PC-3 (cell line): ENCODE measurements at regions not wholly inside any gene's neighbourhood (a gene's known extent, or its start where the extent isn't known, plus 50 kb on each side); places are given as distances from the start of the nearest gene placed in this dataset.

Experiments
- ATAC-seq: fragments of 200-7000 bp; cut with Tn5 transposase; 2 replicates; pipeline ENCODE4 v1.9.1; 2020; ENCODE audit warnings: mild to moderate bottlenecking, moderate library complexity
- BruUV-seq: library from RNA; stranded (reverse); fragments of 400-500 nt; replicated peaks from 2 replicates; lab custom pipeline; 2021; lab: Mats Ljungman, UMichigan
- CTCF ChIA-PET: fragments of 300-600 bp; sonication (Branson Sonifier 250); formaldehyde crosslinking; loops from one replicate; lab custom pipeline; 2022; ENCODE audit warnings: antibody characterized with exemption; lab: Charles Lee
- POLR2A ChIA-PET: fragments of 300-600 bp; sonication (Branson Sonifier 250); formaldehyde crosslinking; loops from one replicate; lab custom pipeline; 2022; ENCODE audit warnings: antibody characterized with exemption; ENCODE audit not compliant: unreplicated experiment; lab: Charles Lee
- DNase-seq: peaks from one replicate; pipeline ENCODE4 v3.0.0-alpha.2; 2015
- H2AFZ ChIP-seq: fragments of 300-600 bp; sonication (generic); 2 replicates; pipeline ENCODE4 v1.6.0; 2016; ENCODE audit warnings: antibody characterized with exemption, low read length
- H3F3A ChIP-seq: fragments of 300-600 bp; sonication (generic); one replicate; pipeline ENCODE4 v1.6.0; 2017; ENCODE audit warnings: antibody characterized with exemption, low read length, control low read depth, mild to moderate bottlenecking; ENCODE audit not compliant: unreplicated experiment
- H3K27ac ChIP-seq: fragments of 300-600 bp; sonication (generic); 2 replicates; pipeline ENCODE4 v1.5.1; 2016; ENCODE audit warnings: mild to moderate bottlenecking, low read length
- H3K27me3 ChIP-seq: fragments of 300-600 bp; sonication (generic); 2 replicates; pipeline ENCODE4 v1.6.1; 2016; ENCODE audit warnings: low read length, mixed read lengths
- H3K36me3 ChIP-seq: fragments of 300-600 bp; sonication (generic); 2 replicates; pipeline ENCODE4 v1.6.1; 2016; ENCODE audit warnings: low read depth, mixed run types, low read length, mixed read lengths
- H3K4me1 ChIP-seq: fragments of 300-600 bp; sonication (generic); 2 replicates; pipeline ENCODE4 v1.5.1; 2016; ENCODE audit warnings: low read length; ENCODE audit not compliant: insufficient read depth
- H3K4me2 ChIP-seq: fragments of 300-600 bp; sonication (generic); 2 replicates; pipeline ENCODE4 v1.6.0; 2016; ENCODE audit warnings: low read length
- H3K4me3 ChIP-seq: fragments of 300-600 bp; sonication (generic); 2 replicates; pipeline ENCODE4 v1.5.1; 2016; ENCODE audit warnings: mild to moderate bottlenecking, low read length, mixed read lengths
- H3K79me2 ChIP-seq: fragments of 300-600 bp; sonication (generic); 2 replicates; pipeline ENCODE4 v1.6.1; 2017; ENCODE audit warnings: low read length, mixed read lengths
- H3K9ac ChIP-seq: fragments of 300-600 bp; sonication (generic); 2 replicates; pipeline ENCODE4 v1.6.0; 2016; ENCODE audit warnings: mild to moderate bottlenecking, low read length
- H3K9me2 ChIP-seq: fragments of 300-600 bp; sonication (generic); replicated peaks from 2 replicates; pipeline ENCODE4 v1.6.1; 2016; ENCODE audit warnings: mixed run types, low read length, mixed read lengths
- H3K9me3 ChIP-seq: fragments of 300-600 bp; sonication (generic); 2 replicates; pipeline ENCODE4 v1.6.1; 2016; ENCODE audit warnings: low read length, mixed read lengths
- H4K20me1 ChIP-seq: fragments of 300-600 bp; sonication (generic); 2 replicates; pipeline ENCODE4 v1.6.1; 2016; ENCODE audit warnings: low read length, mixed read lengths
- EZH2 ChIP-seq: fragments of 300-600 bp; sonication (generic); IDR thresholded peaks from one replicate; pipeline ENCODE4 v1.6.1; 2017; ENCODE audit warnings: antibody characterized with exemption, mild to moderate bottlenecking, low read length; ENCODE audit not compliant: unreplicated experiment
- EZH2phosphoT487 ChIP-seq: fragments of 300-600 bp; sonication (generic); IDR thresholded peaks from 2 replicates; pipeline ENCODE4 v1.6.1; 2018; ENCODE audit warnings: mild to moderate bottlenecking, antibody characterized with exemption, low read length, borderline replicate concordance
- intact Hi-C: fragments of 100-400 bp; cut with micrococcal nuclease; formaldehyde crosslinking; loops from 2 replicates; pipeline ENCODE4 v1.9.0; 2023
- TF ChIP-seq, protein P1 (sequence below): fragments of 300-600 bp; sonication (generic); conservative IDR thresholded peaks from 2 replicates; pipeline ENCODE4 v1.5.1; 2017; ENCODE audit warnings: antibody characterized with exemption, low read depth, mild to moderate bottlenecking, low read length

DNA sequence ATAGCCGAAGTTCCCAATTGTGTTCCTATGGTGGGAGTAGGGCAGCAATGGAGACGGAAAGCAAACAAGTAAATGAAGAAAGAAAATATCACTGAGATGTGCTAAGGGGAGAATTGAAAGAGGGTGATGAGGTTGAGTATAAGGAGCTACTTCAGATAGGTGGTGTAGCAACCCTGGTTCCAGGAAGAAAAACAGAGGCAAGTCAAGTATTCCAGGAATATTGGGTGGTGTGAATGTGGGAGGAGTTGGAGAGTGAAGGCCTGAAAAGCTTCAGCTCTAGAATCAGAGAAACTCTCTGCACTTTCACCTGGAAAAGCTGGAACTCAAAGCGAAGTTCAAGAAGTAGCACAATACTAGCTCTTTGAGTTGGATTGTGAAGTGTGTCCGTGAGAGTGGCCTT, 342.1 kb downstream of the TLE4 start:
- Histone ChIP-seq H3K36me3 (no peaks in the 10 kb centered on the region), H3F3A (no peaks in the 10 kb centered on the region), H3K4me1 (no peaks in the 10 kb centered on the region), H3K9me3 (no peaks in the 10 kb centered on the region), H3K27ac (no peak overlapping the region), H3K27me3 (peaks cover 32% of the 10 kb centered on the region), H3K4me3 (no peak overlapping the region), H3K9me2 (no peaks in the 10 kb centered on the region), H3K9ac (no peak overlapping the region), H2AFZ (no peak overlapping the region), H4K20me1 (no peaks in the 10 kb centered on the region), H3K79me2 (no peaks in the 10 kb centered on the region), H3K4me2 (no peak overlapping the region)
- no peak for DNase-seq
- no peak for TF ChIP-seq EZH2
- intact Hi-C loops = no loop called here
- ChIA-PET POLR2A (no interaction called here), CTCF (no interaction called here)
- ATAC-seq = no peak
- no TSS peak for BruUV-seq

DNA sequence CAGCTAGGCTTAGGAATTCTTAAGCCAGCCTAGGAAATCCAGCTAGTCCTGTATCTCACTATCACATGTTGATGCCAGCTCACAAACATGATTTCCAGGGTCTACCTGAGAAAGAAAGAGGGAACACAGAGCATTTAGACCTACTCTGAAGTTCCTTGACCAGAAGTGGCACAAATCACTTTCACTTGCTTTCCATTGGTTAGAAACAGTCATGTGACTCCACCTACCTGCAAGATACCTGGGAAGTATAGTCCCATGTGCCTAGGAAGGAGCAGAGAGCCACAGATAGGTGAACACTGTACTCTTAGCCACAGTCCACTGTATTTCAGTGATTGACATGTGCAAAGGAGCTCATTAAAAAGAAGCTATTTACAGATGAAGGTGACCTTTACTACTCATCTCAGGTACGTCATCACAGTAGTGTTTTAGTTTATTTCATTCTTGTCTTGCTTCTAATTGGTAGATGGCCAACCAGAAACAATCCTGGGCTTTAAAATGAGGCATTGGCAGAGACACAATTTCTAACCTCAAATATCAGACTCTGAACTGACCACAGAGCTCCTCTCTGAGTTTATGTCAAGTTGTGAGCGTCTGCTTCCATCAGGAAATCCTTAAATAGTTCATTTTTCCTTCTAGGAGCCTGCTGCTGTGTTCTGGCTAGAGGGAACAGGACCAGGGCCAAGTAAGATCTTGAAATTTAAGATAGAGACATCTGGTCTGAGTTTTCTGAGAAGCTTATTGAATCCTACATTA, 340.7 kb downstream of the TLE4 start:
- ATAC-seq (no peak), DNase-seq (no peak)
- no peaks in the 10 kb centered on the region for H3K4me1 ChIP-seq
- H3K4me2 ChIP-seq = no peak overlapping the region
- no peaks in the 10 kb centered on the region for H3K9me3 ChIP-seq
- CTCF ChIA-PET = no interaction called here
- H4K20me1 ChIP-seq = no peaks in the 10 kb centered on the region
- H3K36me3 ChIP-seq = no peaks in the 10 kb centered on the region
- no peaks in the 10 kb centered on the region for H3K79me2 ChIP-seq
- H3K4me3 ChIP-seq = no peak overlapping the region
- H3K27ac ChIP-seq = no peak overlapping the region
- intact Hi-C loops = no loop called here
- H2AFZ ChIP-seq = no peak overlapping the region
- TF ChIP-seq EZH2 (no peak), EZH2phosphoT487 (no peak)
- TF ChIP-seq, protein P1, sequence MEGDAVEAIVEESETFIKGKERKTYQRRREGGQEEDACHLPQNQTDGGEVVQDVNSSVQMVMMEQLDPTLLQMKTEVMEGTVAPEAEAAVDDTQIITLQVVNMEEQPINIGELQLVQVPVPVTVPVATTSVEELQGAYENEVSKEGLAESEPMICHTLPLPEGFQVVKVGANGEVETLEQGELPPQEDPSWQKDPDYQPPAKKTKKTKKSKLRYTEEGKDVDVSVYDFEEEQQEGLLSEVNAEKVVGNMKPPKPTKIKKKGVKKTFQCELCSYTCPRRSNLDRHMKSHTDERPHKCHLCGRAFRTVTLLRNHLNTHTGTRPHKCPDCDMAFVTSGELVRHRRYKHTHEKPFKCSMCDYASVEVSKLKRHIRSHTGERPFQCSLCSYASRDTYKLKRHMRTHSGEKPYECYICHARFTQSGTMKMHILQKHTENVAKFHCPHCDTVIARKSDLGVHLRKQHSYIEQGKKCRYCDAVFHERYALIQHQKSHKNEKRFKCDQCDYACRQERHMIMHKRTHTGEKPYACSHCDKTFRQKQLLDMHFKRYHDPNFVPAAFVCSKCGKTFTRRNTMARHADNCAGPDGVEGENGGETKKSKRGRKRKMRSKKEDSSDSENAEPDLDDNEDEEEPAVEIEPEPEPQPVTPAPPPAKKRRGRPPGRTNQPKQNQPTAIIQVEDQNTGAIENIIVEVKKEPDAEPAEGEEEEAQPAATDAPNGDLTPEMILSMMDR = no peak
- no TSS peak for BruUV-seq
- H3K9ac ChIP-seq = no peak overlapping the region
- POLR2A ChIA-PET = no interaction called here
- peaks cover 32% of the 10 kb centered on the region for H3K27me3 ChIP-seq
- no peaks in the 10 kb centered on the region for H3F3A ChIP-seq
- no peaks in the 10 kb centered on the region for H3K9me2 ChIP-seq

DNA sequence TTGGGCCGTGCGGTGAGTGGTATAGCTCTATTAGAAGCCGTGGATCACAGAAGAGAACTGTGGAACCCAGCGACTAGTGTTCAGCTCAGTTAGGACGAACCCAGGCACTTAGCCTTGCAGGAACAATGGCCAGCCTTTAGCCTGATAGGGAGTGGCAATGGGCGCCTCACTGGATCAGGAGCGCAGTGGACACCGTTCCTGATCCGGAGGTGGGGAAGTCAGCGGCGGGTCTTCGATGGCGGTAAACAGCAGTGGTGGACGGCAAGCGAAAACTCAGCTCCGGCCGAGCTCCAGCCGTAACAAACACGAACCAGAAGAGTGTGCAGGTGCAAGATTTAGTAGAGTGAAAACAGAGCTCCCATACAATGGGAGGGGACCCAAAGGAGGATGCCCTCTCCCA, 340.0 kb downstream of the TLE4 start:
- intact Hi-C loops = no loop called here
- H3K4me1 ChIP-seq = no peaks in the 10 kb centered on the region
- peaks cover 37% of the 10 kb centered on the region for H3K27me3 ChIP-seq
- H3K9ac ChIP-seq = no peak overlapping the region
- H3F3A ChIP-seq = no peaks in the 10 kb centered on the region
- ATAC-seq = no peak
- no peaks in the 10 kb centered on the region for H3K9me3 ChIP-seq
- no peaks in the 10 kb centered on the region for H3K36me3 ChIP-seq
- H3K9me2 ChIP-seq = no peaks in the 10 kb centered on the region
- no peak overlapping the region for H3K4me2 ChIP-seq
- no peak overlapping the region for H2AFZ ChIP-seq
- BruUV-seq = no TSS peak
- no peaks in the 10 kb centered on the region for H3K79me2 ChIP-seq
- no peak overlapping the region for H3K4me3 ChIP-seq
- ChIA-PET POLR2A (no interaction called here), CTCF (no interaction called here)
- TF ChIP-seq EZH2 (no peak), EZH2phosphoT487 (no peak)
- TF ChIP-seq, protein P1 = no peak
- no peaks in the 10 kb centered on the region for H4K20me1 ChIP-seq
- DNase-seq = no peak
- no peak overlapping the region for H3K27ac ChIP-seq
